CD14-positive monocyte (primary cell): ENCODE measurements at regions not wholly inside any gene's neighbourhood (a gene's known extent, or its start where the extent isn't known, plus 50 kb on each side); places are given as distances from the start of the nearest gene placed in this dataset.

Experiments used
- DNase-seq, 3 donors: peaks; one replicate each; pipeline ENCODE4 v3.0.0-alpha.2; 2011 to 2022
- H2AFZ ChIP-seq: 2 replicates; pipeline ENCODE4 v1.6.0; 2012; ENCODE audit warnings: mild to moderate bottlenecking, low read depth, low read length, inconsistent platforms; ENCODE audit not compliant: insufficient read depth, poor library complexity, severe bottlenecking
- H3K27ac ChIP-seq, 2 donors: 1 replicate in 1 of 2; 2 replicates in 1 of 2; pipeline ENCODE4 v1.5.1; 2012 to 2013; ENCODE audit warnings: low read length in 2 of 2, control low read depth in 1 of 2, inconsistent platforms in 1 of 2, low read depth in 1 of 2, mild to moderate bottlenecking in 1 of 2
- H3K27me3 ChIP-seq, 2 donors: one replicate each; pipeline versions ENCODE4 v1.6.0 to v1.6.1; 2011 to 2013; ENCODE audit warnings: low read length in 2 of 2; ENCODE audit not compliant: control insufficient read depth in 2 of 2, insufficient read depth in 2 of 2
- H3K36me3 ChIP-seq, 2 donors: replicated peaks in 1 of 2; 1 replicate in 1 of 2; 2 replicates in 1 of 2; pipeline versions ENCODE4 v1.5.1 to v1.6.1; 2012 to 2013; ENCODE audit warnings: low read length in 2 of 2, control low read depth in 1 of 2, inconsistent platforms in 1 of 2, mild to moderate bottlenecking in 1 of 2; ENCODE audit not compliant: insufficient read depth in 2 of 2, control insufficient read depth in 1 of 2
- H3K4me1 ChIP-seq, 2 donors: 1 replicate in 1 of 2; 2 replicates in 1 of 2; pipeline versions ENCODE4 v1.5.1 to v1.6.1; 2012 to 2013; ENCODE audit warnings: low read length in 2 of 2, control low read depth in 1 of 2, inconsistent platforms in 1 of 2, mild to moderate bottlenecking in 1 of 2, moderate library complexity in 1 of 2; ENCODE audit not compliant: insufficient read depth in 2 of 2, control insufficient read depth in 1 of 2
- H3K4me2 ChIP-seq: replicated peaks from 2 replicates; pipeline ENCODE3; 2012; ENCODE audit warnings: low read length, moderate library complexity, mild to moderate bottlenecking; ENCODE audit not compliant: poor library complexity, severe bottlenecking; ENCODE audit errors: extremely low read depth
- H3K4me3 ChIP-seq, 3 experiments: fragments of 200-600 bp in 1 of 3; sonication (generic) in 1 of 3; replicated peaks in 1 of 3; 1 replicate in 2 of 3; 2 replicates in 1 of 3; pipeline ENCODE4 v1.5.1; 2011 to 2013; ENCODE audit warnings: low read length in 3 of 3, mild to moderate bottlenecking in 3 of 3, control low read depth in 2 of 3, low read depth in 2 of 3, inconsistent platforms in 1 of 3, moderate library complexity in 1 of 3
- H3K79me2 ChIP-seq: 2 replicates; pipeline ENCODE4 v1.6.0; 2012; ENCODE audit warnings: mild to moderate bottlenecking, control low read depth, inconsistent platforms, low read length, moderate library complexity; ENCODE audit not compliant: insufficient read depth
- H3K9ac ChIP-seq: 2 replicates; pipeline ENCODE4 v1.6.0; 2017; ENCODE audit warnings: low read length, mild to moderate bottlenecking; ENCODE audit not compliant: insufficient read depth, poor library complexity, severe bottlenecking
- H3K9me3 ChIP-seq, 2 donors: replicated peaks in 1 of 2; 1 replicate in 1 of 2; 2 replicates in 1 of 2; pipeline versions ENCODE4 v1.5.1 to v1.6.1; 2012 to 2013; ENCODE audit warnings: low read length in 2 of 2, control low read depth in 1 of 2; ENCODE audit not compliant: control insufficient read depth in 1 of 2, insufficient read depth in 1 of 2
- H4K20me1 ChIP-seq: 2 replicates; pipeline ENCODE4 v1.6.0; 2012; ENCODE audit warnings: mild to moderate bottlenecking, low read length, control low read depth, moderate library complexity; ENCODE audit not compliant: insufficient read depth
- H3K27ac Mint-ChIP-seq, 7 donors: one replicate each; pipeline ENCODE4 v1.8.0; 2020; ENCODE audit warnings: mild to moderate bottlenecking in 7 of 7, mixed read lengths in 7 of 7, moderate library complexity in 6 of 7, inconsistent platforms in 2 of 7
- H3K27me3 Mint-ChIP-seq, 3 donors: one replicate each; pipeline ENCODE4 v1.8.0; 2021 to 2022; ENCODE audit warnings: low read depth in 3 of 3, mild to moderate bottlenecking in 3 of 3, mixed read lengths in 3 of 3, moderate library complexity in 3 of 3, inconsistent platforms in 1 of 3
- H3K36me3 Mint-ChIP-seq, 2 donors: one replicate each; pipeline ENCODE4 v1.8.0; 2020; ENCODE audit warnings: mixed read lengths in 2 of 2, inconsistent platforms in 1 of 2, mild to moderate bottlenecking in 1 of 2
- H3K4me1 Mint-ChIP-seq: one replicate; pipeline ENCODE4 v1.8.0; 2020; ENCODE audit warnings: mild to moderate bottlenecking, mixed read lengths
- H3K4me3 Mint-ChIP-seq, 2 donors: one replicate each; pipeline ENCODE4 v1.8.0; 2020; ENCODE audit warnings: mild to moderate bottlenecking in 2 of 2, mixed read lengths in 2 of 2, moderate library complexity in 1 of 2
- H3K9me3 Mint-ChIP-seq, 7 donors: one replicate each; pipeline ENCODE4 v1.8.0; 2020 to 2022; ENCODE audit warnings: mixed read lengths in 7 of 7, mild to moderate bottlenecking in 6 of 7, moderate library complexity in 6 of 7, inconsistent platforms in 2 of 7
- WGBS: methylation state at CpG from one replicate; pipeline ENCODE4 v1.1.5; 2013; ENCODE audit warnings: missing lambda C conversion rate; ENCODE audit not compliant: insufficient coverage; 5-methylcytosine and 5-hydroxymethylcytosine counted together
- intact Hi-C, 2 donors: fragments of 100-400 bp; cut with micrococcal nuclease; formaldehyde crosslinking; loops; one replicate each; pipeline versions ENCODE4 v1.15.0 to v1.15.1; 2023
- TF ChIP-seq, protein P1 (sequence below): fragments of 200-600 bp; IDR thresholded peaks from one replicate; pipeline ENCODE4 v1.8.0; 2022; ENCODE audit warnings: antibody characterized with exemption, mild to moderate bottlenecking

DNA sequence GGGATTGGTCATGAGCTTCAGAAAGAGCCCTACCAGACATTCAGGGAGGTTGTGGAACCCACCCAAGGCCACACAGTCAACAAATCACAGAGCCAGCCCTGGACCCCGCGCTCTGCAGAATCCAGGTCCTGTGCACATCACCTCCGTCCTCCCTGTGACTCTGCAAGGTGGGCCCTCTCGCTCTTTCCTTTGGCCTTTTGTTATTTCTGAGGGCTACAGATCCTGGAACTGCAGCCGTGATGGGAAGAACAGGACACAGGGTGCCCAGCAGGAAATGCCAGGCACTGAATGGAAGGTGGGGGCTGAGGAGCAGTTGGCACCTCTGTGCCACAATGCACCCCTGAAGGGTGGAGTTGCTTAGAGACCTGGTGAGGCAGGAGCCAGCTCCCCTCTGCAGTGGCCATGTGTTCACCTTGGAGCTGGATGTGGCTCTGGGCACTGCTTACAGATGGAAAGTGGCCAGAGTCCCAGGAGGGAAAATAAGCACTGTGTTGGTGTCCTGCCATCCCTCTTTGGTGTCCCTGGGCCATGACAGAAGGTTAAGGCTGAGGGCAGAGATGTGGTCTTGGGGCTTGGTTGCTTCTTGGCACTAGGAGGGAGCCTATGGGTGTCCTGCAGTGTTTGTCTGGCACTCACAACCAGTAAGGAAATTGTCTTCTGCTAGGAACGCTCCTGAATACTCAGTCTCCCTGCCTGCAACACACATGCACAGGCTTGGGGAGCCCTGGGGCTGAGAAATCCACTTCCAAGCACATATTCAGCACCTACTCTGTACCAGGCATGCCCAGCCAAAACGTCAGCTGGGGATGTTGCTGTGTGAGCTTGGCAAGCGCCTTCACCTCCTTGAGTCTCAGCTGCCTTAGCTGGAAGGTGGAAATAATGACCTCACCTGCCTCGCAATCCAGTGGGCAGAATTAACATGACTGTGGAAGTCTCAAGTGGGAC lies 98.0 kb upstream of the SLC6A6 start:
- H3K36me3 Mint-ChIP-seq = no peaks in the 10 kb centered on the region
- Histone ChIP-seq H3K36me3 (no peaks in the 10 kb centered on the region), H3K79me2 (no peaks in the 10 kb centered on the region), H3K27ac (no peak overlapping the region), H3K4me2 (no peak overlapping the region), H3K9ac (no peak overlapping the region), H3K27me3 (no peaks in the 10 kb centered on the region), H3K4me3 (no peak overlapping the region), H3K4me1 (peaks cover 17% of the 10 kb centered on the region in 2 donors), H2AFZ (no peak overlapping the region), H4K20me1 (no peaks in the 10 kb centered on the region), H3K9me3 (no peaks in the 10 kb centered on the region)
- peaks cover 36% of the 10 kb centered on the region for H3K4me1 Mint-ChIP-seq
- TF ChIP-seq, protein P1, sequence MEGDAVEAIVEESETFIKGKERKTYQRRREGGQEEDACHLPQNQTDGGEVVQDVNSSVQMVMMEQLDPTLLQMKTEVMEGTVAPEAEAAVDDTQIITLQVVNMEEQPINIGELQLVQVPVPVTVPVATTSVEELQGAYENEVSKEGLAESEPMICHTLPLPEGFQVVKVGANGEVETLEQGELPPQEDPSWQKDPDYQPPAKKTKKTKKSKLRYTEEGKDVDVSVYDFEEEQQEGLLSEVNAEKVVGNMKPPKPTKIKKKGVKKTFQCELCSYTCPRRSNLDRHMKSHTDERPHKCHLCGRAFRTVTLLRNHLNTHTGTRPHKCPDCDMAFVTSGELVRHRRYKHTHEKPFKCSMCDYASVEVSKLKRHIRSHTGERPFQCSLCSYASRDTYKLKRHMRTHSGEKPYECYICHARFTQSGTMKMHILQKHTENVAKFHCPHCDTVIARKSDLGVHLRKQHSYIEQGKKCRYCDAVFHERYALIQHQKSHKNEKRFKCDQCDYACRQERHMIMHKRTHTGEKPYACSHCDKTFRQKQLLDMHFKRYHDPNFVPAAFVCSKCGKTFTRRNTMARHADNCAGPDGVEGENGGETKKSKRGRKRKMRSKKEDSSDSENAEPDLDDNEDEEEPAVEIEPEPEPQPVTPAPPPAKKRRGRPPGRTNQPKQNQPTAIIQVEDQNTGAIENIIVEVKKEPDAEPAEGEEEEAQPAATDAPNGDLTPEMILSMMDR = no peak
- no peak for DNase-seq
- H3K27me3 Mint-ChIP-seq = peaks cover 2 to 9% (median 8%) of the 10 kb centered on the region in 3 donors
- peaks cover 0 to 3% (median 0%) of the 10 kb centered on the region in 7 donors for H3K9me3 Mint-ChIP-seq
- no peak overlapping the region for H3K27ac Mint-ChIP-seq
- intact Hi-C loops = no loop called here
- WGBS = 84% methylated on average over 8 of the region's 9 CpGs
- H3K4me3 Mint-ChIP-seq = no peak overlapping the region

DNA sequence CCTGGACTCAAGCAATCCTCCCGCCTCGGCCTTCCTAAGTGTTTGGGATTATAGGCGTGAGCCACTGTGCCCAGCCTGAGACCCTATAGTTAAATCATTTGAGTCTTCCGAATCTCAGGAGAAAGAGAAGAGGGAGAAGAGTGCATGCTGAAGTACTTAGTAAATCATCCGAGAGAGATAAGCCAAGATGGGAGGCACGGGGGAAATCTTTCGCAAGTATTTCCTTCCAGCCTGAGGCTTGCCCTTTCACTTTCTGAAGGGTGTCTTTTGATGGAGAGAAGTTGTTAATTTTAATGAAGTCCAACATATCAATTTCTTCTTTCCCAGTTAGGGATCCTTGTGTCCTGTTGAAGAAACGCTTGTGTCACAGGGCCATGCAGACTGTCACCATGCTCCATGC lies 97.1 kb upstream of the SLC6A6 start:
- Mint-ChIP-seq H3K4me3 (peak overlapping the region in 1 of 2 donors; percentile 77), H3K9me3 (peaks cover 0 to 3% (median 0%) of the 10 kb centered on the region in 7 donors), H3K36me3 (no peaks in the 10 kb centered on the region), H3K27me3 (peaks cover 2 to 7% (median 6%) of the 10 kb centered on the region in 3 donors), H3K4me1 (peaks cover 34% of the 10 kb centered on the region), H3K27ac (no peak overlapping the region)
- Histone ChIP-seq H4K20me1 (no peaks in the 10 kb centered on the region), H3K4me1 (peaks cover 17% of the 10 kb centered on the region in 2 donors), H3K36me3 (no peaks in the 10 kb centered on the region), H2AFZ (peak overlapping the region; percentile 19), H3K4me2 (peak overlapping the region; percentile 12), H3K27ac (no peak overlapping the region), H3K9me3 (no peaks in the 10 kb centered on the region), H3K9ac (no peak overlapping the region), H3K79me2 (no peaks in the 10 kb centered on the region), H3K27me3 (no peaks in the 10 kb centered on the region), H3K4me3 (peak overlapping the region in 1 of 3 experiments; percentile 19)
- DNase-seq = peak; percentile 11 to 29 (median 12)
- WGBS = 42% methylated on average over 5 of the region's 8 CpGs
- TF ChIP-seq, protein P1 = no peak
- intact Hi-C loops = no loop called here
